ENCODE measurements at regions not wholly inside any gene's neighbourhood (a gene's known extent, or its start where the extent isn't known, plus 50 kb on each side); places are given as distances from the start of the nearest gene placed in this dataset.
A peak's percentile ranks its signal among the peaks of the same experiment; 100 is the strongest.

- in situ Hi-C loops (cut with HindIII; ENCODE audit: low pct_ligation_motif_present, low sequenced_read_pairs) = no loop called here
- no peak overlapping the region for H3K27ac ChIP-seq
- no peak for TF ChIP-seq CTCF (IDR thresholded peaks at IDR 0.05; ENCODE audit: low read depth, low read length, missing control alignments)
- H3K36me3 ChIP-seq (replicated peaks) = no peaks in the 10 kb centered on the region
- H3K27me3 ChIP-seq (replicated peaks) = no peaks in the 10 kb centered on the region
- H3K4me3 ChIP-seq (ENCODE audit: low read depth, low read length) = no peak overlapping the region
- no peak for DNase-seq
Measured at GRCh38 chr6:54516321-54516720, 208.1 kb downstream of the TINAG start.

- Histone ChIP-seq H3K27me3 (replicated peaks) (no peaks in the 10 kb centered on the region), H3K4me3 (ENCODE audit: low read depth, low read length) (no peak overlapping the region), H3K36me3 (replicated peaks) (no peaks in the 10 kb centered on the region), H3K27ac (no peak overlapping the region)
- TF ChIP-seq CTCF (IDR thresholded peaks at IDR 0.05; ENCODE audit: low read depth, low read length, missing control alignments) = no peak
- no peak for DNase-seq
- in situ Hi-C loops (cut with HindIII; ENCODE audit: low pct_ligation_motif_present, low sequenced_read_pairs) = no loop called here
Measured at GRCh38 chr6:54519161-54519560, 210.9 kb downstream of the TINAG start.

GRCh38 chr6:54525731-54526130 lies 217.5 kb downstream of the TINAG start:
- H3K27ac ChIP-seq = no peak overlapping the region
- H3K27me3 ChIP-seq (replicated peaks) = no peaks in the 10 kb centered on the region
- DNase-seq = peak; percentile 4
- in situ Hi-C loops (cut with HindIII; ENCODE audit: low pct_ligation_motif_present, low sequenced_read_pairs) = no loop called here
- H3K36me3 ChIP-seq (replicated peaks) = no peaks in the 10 kb centered on the region
- no peak for TF ChIP-seq CTCF (IDR thresholded peaks at IDR 0.05; ENCODE audit: low read depth, low read length, missing control alignments)
- no peak overlapping the region for H3K4me3 ChIP-seq (ENCODE audit: low read depth, low read length)

GRCh38 chr6:54533567-54533966 lies 225.3 kb downstream of the TINAG start:
- no peaks in the 10 kb centered on the region for H3K36me3 ChIP-seq (replicated peaks)
- no peak overlapping the region for H3K27ac ChIP-seq
- no peak for TF ChIP-seq CTCF (IDR thresholded peaks at IDR 0.05; ENCODE audit: low read depth, low read length, missing control alignments)
- no peak overlapping the region for H3K4me3 ChIP-seq (ENCODE audit: low read depth, low read length)
- in situ Hi-C loops (cut with HindIII; ENCODE audit: low pct_ligation_motif_present, low sequenced_read_pairs) = no loop called here
- H3K27me3 ChIP-seq (replicated peaks) = no peaks in the 10 kb centered on the region
- no peak for DNase-seq

GRCh38 chr6:54535568-54535967 lies 227.3 kb downstream of the TINAG start:
- TF ChIP-seq CTCF (IDR thresholded peaks at IDR 0.05; ENCODE audit: low read depth, low read length, missing control alignments) = no peak
- in situ Hi-C loops (cut with HindIII; ENCODE audit: low pct_ligation_motif_present, low sequenced_read_pairs) = no loop called here
- no peaks in the 10 kb centered on the region for H3K27me3 ChIP-seq (replicated peaks)
- H3K36me3 ChIP-seq (replicated peaks) = no peaks in the 10 kb centered on the region
- DNase-seq = no peak
- H3K4me3 ChIP-seq (ENCODE audit: low read depth, low read length) = no peak overlapping the region
- H3K27ac ChIP-seq = no peak overlapping the region

GRCh38 chr6:54541541-54541940 lies 233.3 kb downstream of the TINAG start:
- no peak for TF ChIP-seq CTCF (IDR thresholded peaks at IDR 0.05; ENCODE audit: low read depth, low read length, missing control alignments)
- Histone ChIP-seq H3K36me3 (replicated peaks) (no peaks in the 10 kb centered on the region), H3K27ac (no peak overlapping the region), H3K4me3 (ENCODE audit: low read depth, low read length) (no peak overlapping the region), H3K27me3 (replicated peaks) (no peaks in the 10 kb centered on the region)
- no peak for DNase-seq
- in situ Hi-C loops (cut with HindIII; ENCODE audit: low pct_ligation_motif_present, low sequenced_read_pairs) = no loop called here

Data from brain microvascular endothelial cell (primary cell).